ENCODE measurements at regions not wholly inside any gene's neighbourhood (a gene's known extent, or its start where the extent isn't known, plus 50 kb on each side); places are given as distances from the start of the nearest gene placed in this dataset.

DNA sequence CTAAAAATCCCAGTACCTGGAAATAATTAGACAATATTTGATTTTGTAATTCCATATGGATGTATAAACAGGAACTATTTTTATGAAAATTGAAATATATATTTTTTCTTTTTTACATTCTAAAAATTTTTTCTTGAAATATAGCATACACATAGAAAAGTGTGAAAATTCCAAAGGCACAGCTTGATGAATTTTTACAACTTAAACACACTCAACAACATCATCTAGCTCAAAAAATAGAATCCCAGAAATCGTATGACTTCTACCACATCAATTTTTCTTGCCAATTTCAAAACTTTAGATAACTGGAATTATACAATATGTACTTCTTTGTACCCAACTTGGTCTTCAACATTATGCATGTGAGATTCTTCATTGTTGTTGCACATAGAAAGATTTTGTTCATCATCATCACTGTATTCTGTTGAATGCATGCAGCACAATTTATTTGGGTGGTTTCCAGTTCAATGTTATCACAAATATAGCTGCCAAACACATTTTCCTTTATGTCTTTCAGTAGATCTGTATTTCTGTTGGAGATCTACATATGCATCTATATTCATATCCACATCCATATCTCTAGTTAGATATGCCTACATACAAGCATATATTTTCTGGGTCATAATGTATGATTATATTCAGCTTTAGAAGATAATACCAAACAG, 340.7 kb upstream of the SLIT2 start:
- no peak for DNase-seq (ENCODE audit: low read depth)

DNA sequence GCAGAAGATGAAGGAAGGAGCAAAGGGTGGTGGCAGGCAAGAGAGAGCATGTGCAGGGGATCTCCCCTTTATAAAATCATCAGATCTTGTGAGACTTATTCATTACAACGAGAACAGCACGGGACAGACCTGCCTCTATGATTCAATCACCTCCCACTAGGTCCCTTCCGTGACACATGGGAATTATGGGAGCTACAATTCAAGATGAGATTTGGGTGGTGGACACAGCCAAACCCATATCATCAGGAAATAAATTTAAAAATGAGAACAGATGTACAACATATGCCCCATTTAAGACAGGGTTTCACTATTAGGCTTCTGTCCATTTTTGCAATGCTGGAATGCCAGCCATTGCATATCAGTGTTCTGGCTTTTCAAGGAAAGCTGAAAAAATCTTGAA, 346.7 kb upstream of the SLIT2 start:
- DNase-seq (ENCODE audit: low read depth) = no peak

DNA sequence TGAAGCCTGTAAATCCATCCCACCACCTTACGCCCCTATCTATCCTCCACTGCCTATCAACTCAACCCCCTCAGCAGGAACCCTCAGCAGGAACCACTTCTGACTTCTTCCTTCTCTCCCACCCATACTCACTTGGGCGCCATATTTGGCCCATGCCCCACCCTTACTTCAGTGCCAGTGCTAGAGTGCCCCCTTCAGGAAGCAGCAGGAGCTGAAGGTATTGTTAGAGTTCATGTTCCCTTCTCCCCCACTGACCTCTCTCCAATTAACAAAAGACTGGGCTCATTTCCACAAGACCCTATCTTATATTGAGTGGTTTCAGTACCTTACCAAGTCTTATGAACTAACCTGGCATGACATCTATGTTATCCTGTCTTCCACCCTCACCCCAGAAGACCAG, 363.1 kb upstream of the SLIT2 start:
- DNase-seq (ENCODE audit: low read depth) = no peak

DNA sequence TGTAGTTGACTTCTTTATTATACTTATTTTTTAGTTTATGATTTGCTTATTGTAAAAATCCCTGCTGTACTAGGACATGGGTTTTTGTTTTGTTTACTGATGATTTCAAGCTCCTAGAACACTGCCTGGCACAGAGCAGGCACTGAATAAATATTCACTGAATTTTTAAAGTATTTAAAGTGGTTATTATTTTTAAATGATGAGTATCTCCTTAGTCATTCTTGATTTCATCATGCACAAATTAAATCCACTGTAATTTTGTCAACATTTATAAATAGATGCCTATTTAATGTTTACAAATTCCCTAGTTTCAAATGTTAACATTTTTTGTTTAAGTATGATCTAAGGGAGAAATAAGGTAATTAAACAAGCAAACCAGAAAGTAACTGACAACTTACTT, 367.9 kb upstream of the SLIT2 start:
- no peak for DNase-seq (ENCODE audit: low read depth)

DNA sequence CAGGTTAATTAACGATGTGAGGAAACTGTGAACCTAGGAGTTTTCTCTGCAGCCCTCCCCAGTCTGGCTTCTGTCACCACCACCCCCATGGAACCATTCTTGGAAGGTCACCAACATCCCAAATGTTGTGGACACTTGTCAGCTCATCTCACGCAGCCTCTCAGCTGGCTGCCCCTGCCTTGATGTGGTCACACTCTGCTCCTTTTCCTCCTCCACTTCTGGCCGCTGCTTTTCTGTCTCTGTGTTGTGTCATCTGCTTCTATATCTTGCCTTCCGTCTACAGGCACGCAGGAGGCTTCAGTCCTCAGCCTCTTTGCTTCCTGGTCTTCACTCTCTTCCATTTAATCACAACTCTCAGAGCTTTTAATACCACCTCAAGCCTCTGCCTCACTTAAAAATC, 371.5 kb upstream of the SLIT2 start:
- DNase-seq (ENCODE audit: low read depth) = no peak

GRCh38 chr4:19879330-19879729, 372.4 kb upstream of the SLIT2 start:
- no peak for DNase-seq (ENCODE audit: low read depth)

DNA sequence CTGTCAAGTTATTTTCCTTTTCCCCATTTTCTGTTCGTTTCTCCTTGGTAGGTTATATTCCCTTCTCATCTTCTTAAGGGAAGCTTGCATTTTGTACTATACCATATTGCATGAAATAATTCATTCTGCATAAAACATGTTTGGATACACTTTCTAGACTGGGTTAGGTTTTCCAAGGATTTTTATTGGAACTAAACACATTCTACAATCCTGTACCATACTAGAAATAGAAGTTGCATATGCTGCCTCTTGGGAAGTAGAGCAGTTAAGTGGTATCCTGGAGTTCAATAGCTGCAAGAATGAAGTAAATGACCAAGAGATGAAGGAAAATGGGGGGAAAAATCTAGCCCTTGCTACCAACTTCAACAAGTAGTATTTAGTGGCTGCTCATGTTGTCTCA, 393.7 kb upstream of the SLIT2 start:
- no peak for DNase-seq (ENCODE audit: low read depth)

- no peak for DNase-seq (ENCODE audit: low read depth)
Observed at GRCh38 chr4:19857380-19857779, 394.3 kb upstream of the SLIT2 start.

DNA sequence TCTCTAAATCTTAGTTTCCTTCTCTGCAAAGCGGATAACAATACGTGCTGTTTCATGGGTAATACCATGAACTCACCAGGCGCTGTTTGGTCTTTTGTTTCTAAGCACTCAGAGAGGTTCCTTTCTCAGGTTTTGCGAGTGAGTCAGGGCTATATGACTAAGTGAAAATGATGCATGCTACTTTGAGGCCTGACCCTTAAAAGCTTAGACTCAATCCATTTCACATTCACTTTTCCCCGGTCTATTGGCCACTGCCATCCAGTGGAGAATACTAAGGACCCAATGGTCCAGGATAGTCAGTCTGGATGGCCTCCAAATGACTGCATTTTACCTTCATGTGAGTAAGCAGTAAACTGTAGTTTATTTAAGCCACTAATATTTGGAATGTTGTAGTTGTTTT, 400.8 kb upstream of the SLIT2 start:
- no peak for DNase-seq (ENCODE audit: low read depth)

DNA sequence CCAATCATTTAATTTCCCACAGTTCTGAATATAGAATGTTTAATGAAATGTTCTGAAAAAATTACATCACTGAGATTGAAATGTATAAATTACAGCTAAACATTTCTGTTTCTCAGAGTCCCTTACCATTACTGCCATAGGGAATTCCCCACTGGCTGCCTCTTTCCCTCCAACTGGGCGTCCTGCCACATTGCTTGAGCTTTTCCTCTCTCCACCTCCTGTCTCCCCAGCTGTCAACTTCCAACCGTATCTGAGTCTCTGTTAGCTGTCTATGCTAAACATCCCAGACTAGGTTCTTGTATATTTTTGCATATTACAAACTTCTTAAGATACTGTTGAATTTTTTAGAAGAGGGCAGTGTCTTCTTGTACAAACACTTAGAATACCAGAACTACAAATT, 407.3 kb upstream of the SLIT2 start:
- no peak for DNase-seq (ENCODE audit: low read depth)

GRCh38 chr4:19842471-19842870, 409.2 kb upstream of the SLIT2 start:
- DNase-seq (ENCODE audit: low read depth) = no peak

- no peak for DNase-seq (ENCODE audit: low read depth)
Observed at GRCh38 chr4:19838858-19839257, 412.8 kb upstream of the SLIT2 start.

GRCh38 chr4:19835429-19835828, 416.3 kb upstream of the SLIT2 start:
- no peak for DNase-seq (ENCODE audit: low read depth)

DNA sequence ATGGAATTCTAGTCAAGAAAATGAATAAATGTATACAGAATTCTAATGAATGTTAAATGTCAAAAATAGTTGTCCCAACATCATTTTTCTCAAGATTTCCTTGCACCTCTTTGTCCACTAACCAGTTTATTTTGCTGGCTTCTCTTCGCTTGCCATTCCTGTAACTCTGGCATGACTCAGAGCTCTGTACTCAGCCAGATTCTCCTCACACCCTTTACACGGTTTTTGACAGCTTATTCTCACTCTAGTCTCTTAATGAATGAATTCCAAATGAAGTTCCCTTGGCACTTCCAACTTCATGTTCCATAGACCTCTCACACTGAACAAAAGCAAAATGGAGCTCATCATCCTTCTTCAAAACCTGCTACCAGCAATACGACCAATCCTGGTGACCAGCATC, 419.3 kb upstream of the SLIT2 start:
- DNase-seq (ENCODE audit: low read depth) = no peak

DNA sequence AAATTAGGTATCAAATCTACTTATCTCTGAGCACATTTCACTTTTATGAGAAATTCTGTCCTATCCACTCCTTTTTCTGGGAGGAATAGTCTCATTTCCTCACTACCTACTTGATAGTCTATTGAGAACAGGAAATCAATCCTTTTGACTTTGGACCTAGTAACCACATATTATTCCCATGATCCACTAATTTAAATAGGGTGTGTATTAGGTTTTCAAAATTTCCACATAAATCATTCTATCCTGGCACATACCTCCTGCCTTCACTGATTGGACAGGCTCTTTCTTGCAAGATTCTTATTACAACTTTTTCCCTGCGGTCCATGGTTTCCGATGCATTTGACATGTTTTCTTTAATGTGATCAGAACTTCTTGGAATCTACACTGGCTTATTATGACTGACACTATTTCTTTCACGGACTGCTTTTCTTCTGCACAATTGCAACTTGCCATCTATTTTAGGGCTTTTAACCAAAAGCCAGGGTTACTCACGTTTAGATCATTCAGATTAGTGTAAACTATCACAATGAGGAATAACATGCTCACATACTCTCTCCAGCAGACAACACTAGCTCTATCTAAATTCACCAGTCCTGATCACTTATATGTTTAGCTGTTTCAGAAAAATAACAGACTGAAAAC, 419.9 kb upstream of the SLIT2 start:
- DNase-seq (ENCODE audit: low read depth) = no peak

DNA sequence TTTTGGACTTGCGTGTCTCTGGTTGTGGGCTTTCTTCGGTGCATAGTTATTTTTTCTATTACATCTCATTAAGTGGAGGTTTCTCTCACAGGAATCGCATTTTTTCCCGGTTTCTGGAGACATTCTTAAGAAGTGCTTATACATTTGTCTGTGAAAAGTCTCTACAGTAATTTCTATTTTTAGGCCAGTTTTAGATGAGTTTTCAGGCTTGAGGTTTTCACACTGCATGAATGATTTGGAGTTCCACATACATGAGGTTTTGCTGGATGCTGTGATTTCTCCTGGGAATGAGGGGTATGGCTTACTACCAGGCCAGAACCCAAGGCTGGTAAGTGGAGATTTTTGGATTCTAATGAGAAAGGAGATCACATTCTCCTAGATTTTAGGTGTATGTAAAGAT, 422.6 kb upstream of the SLIT2 start:
- no peak for DNase-seq (ENCODE audit: low read depth)

- DNase-seq (ENCODE audit: low read depth) = no peak
Observed at GRCh38 chr4:19823781-19824180, 427.9 kb upstream of the SLIT2 start.

DNA sequence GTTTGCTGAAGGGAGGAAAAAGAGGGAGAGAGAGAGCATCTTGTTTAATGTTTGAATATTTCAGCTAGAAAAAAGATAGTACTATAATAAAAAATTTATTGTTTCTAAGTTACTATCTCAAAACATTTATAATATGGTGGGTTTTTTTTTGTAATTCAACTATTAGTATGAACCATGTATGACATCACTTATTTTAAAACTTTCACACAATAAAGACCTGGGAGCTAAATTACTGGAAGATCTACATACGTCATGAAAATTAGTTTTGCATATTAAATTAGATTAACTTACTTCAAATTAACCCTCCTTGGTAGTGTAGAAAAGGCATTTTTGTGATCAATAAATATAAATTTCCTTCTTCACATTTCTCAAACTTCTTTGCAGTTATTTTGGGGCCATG, 432.0 kb upstream of the SLIT2 start:
- DNase-seq (ENCODE audit: low read depth) = no peak

GRCh38 chr4:19809989-19810388, 441.7 kb upstream of the SLIT2 start:
- no peak for DNase-seq (ENCODE audit: low read depth)

- no peak for DNase-seq (ENCODE audit: low read depth)
Observed at GRCh38 chr4:19807505-19807904, 444.2 kb upstream of the SLIT2 start.

DNA sequence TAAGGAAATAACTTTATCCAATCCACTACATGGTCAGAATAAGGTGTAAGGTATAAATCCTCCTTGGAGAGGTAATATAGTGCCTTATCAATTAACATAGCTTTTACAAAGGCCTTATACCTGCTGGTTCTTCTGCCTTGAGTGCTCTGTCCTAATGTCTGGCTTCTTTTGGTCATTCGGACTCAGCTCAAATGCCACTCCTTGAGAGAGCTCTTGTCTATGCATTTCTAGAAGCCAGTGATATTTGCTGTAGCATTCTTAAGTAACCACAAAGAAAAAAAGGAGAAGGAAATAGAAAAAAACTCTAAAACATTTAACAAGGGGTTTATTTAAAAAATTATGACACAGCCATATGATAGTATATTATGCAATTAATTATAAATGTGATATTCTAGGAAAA, 444.8 kb upstream of the SLIT2 start:
- DNase-seq (ENCODE audit: low read depth) = no peak

DNA sequence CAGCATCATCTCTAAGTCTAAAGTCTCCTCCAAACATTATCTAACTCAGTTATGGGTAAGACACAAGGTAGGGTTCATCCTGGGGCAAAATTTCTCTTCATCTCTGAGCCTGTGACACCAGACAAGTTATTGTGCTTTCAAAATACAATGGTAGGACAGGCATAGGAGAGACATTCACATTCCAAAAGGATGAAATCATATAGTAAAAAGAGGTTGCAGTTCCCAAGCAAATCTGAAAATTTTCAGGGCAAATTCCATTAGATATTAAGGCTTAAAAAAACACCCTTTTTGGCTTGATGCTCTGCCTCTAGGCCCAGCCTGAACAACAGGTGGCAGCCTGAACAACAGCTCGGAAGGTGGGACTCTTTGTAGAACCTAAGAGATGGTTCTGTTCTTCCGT, 448.3 kb upstream of the SLIT2 start:
- DNase-seq (ENCODE audit: low read depth) = no peak

GRCh38 chr4:19793831-19794230, 457.9 kb upstream of the SLIT2 start:
- DNase-seq (ENCODE audit: low read depth) = no peak

DNA sequence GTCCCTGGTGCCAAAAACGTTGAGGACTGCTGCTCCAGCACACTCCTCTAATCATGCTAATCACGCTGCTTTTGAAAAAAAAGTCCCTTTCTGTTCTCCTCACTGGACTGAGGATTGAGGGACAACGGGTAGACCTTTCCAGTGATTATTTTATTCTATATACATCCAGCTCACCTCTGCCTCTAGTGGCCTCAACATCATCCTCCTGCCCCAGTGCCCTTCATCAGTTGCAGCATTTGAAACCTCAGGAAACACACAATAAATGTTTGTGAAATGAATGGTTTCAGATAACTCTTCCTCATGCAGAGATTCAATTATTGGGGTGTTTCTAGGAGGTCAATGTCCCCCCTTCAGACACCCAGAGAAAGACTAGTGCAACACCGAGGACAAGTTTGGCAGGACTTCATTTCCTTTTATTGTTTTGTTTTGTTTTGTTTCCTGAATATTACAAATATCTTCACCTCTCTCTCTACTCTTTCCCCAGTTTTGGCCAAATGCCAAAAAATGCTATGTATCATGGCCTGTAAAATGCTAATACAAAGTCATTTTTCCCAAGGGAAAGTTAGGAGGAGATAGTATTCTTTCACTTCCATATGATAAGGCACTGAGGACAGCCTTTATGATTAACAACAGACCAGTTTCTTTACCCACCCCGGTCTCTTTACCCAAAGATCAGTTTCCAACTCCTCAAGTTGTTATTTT, 460.1 kb upstream of the SLIT2 start:
- no peak for DNase-seq (ENCODE audit: low read depth)
